CD4-positive, alpha-beta T cell treated with Interleukin-15 for 4 hours (primary cell): ENCODE measurements at regions not wholly inside any gene's neighbourhood (a gene's known extent, or its start where the extent isn't known, plus 50 kb on each side); places are given as distances from the start of the nearest gene placed in this dataset.

Experiments
- DNase-seq: peaks from one replicate; pipeline ENCODE4 v3.0.0-alpha.2; 2020; ENCODE audit warnings: low spot score

DNA sequence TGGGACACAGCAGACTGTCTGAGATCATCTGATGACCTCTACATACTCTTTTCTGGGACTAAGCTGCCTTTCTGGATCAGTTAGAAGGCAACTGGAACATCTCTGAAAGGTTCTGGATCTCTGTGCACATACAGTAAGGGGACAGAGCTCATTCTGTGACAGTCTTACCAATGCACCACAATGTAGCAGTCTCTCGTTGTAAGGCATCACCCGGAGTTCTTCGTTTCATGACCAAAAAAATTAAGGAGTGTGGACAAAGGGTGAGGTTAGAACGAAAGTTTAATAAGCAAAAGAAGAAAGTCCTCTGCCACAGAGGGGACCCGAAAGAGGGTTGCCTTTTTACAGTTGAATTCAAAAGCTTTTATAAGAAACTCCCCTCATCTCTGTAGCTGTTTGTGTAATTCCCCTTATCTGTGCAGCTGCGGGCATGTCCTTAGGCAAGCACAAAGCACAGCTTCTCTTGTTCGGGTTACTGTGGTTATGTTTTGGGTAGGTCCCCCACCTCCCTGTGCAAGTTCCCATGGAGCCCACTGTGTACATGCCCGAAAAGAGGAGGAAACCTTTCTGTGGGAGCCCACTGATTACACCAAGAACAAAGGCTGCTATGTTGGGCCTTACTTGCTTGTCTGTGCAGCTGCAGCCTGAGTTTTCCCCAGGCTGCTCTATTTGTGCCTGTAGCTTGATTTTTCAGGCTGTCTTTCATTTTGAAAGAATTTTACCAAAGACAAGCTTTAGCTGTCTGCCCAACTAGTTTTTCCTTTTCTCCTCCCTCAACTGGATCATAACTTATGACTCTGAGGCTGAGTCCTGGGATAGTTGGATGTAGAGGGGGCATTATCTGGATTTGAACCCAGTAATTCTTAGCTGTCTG is 53.1 kb upstream of the CACNA1E start:
- DNase-seq, result no peak
